ENCODE measurements at regions not wholly inside any gene's neighbourhood (a gene's known extent, or its start where the extent isn't known, plus 50 kb on each side); places are given as distances from the start of the nearest gene placed in this dataset.

DNA sequence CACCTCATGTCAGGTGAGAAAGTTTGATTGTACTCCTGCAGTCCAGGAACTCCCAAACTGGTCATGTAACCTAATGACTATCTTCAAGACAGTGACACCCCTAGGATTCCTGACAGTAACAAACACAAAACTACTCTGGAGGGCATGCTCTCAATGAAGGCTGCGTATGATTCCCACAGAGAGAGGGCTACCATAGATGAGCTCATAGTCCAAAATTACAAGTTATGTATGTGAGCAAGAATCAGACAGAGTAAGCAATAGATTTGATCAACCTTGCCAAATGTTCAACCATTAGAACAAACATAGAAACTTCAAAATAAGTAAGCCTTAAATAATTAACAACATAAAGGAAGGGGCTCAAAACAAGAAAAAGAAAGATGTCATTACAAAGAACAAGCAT, 158.1 kb downstream of the COPRS start:
- H3K9me3 Mint-ChIP-seq (ENCODE audit: low read depth), result no peaks in the 10 kb centered on the region
- H3K27me3 Mint-ChIP-seq, result peaks cover 12% of the 10 kb centered on the region
- POLR2A ChIA-PET, result no interaction called here
- no peak overlapping the region for H3K27ac Mint-ChIP-seq
- no peak overlapping the region for H3K4me3 Mint-ChIP-seq
- intact Hi-C loops (cut with DNase I, micrococcal nuclease), result no loop called here
- no peak for DNase-seq
- CTCF ChIA-PET, result interaction anchor here (0.7 kb wide), 1 partner anchor 27 kb away, joined by 4 read pairs; no protein-coding TSS in a partner anchor
- no peaks in the 10 kb centered on the region for H3K4me1 Mint-ChIP-seq
- no peak for ATAC-seq
- no peaks in the 10 kb centered on the region for H3K36me3 Mint-ChIP-seq (ENCODE audit: low read depth)

- Mint-ChIP-seq H3K4me3 (no peak overlapping the region), H3K4me1 (no peaks in the 10 kb centered on the region), H3K27ac (no peak overlapping the region), H3K27me3 (peaks cover 12% of the 10 kb centered on the region), H3K9me3 (ENCODE audit: low read depth) (no peaks in the 10 kb centered on the region), H3K36me3 (ENCODE audit: low read depth) (no peaks in the 10 kb centered on the region)
- ATAC-seq (no peak), DNase-seq (no peak)
- ChIA-PET CTCF (no interaction called here), POLR2A (interaction anchor here (0.6 kb wide), 1 partner anchor 1262 kb away, joined by 3 read pairs; no protein-coding TSS in a partner anchor)
- intact Hi-C loops (cut with DNase I, micrococcal nuclease), result loop anchor here in 1 of 2 experiments (10.0 kb wide), 1 partner anchor 55 kb away; no protein-coding TSS in a partner anchor
Measured at GRCh38 chr17:31699886-31700285, 159.2 kb downstream of the COPRS start.

- CTCF ChIA-PET, result interaction anchor here (0.6 kb wide), 2 partner anchors 11 to 88 kb away, joined by 3 to 4 read pairs; no protein-coding TSS in a partner anchor
- POLR2A ChIA-PET, result no interaction called here
- peaks cover 12% of the 10 kb centered on the region for H3K27me3 Mint-ChIP-seq
- no peak overlapping the region for H3K4me3 Mint-ChIP-seq
- intact Hi-C loops (cut with DNase I, micrococcal nuclease), result loop anchor here in 1 of 2 experiments (10.0 kb wide), 1 partner anchor 56 kb away; no protein-coding TSS in a partner anchor
- DNase-seq (no peak), ATAC-seq (no peak)
- H3K9me3 Mint-ChIP-seq (ENCODE audit: low read depth), result no peaks in the 10 kb centered on the region
- no peaks in the 10 kb centered on the region for H3K4me1 Mint-ChIP-seq
- no peak overlapping the region for H3K27ac Mint-ChIP-seq
- H3K36me3 Mint-ChIP-seq (ENCODE audit: low read depth), result no peaks in the 10 kb centered on the region
Measured at GRCh38 chr17:31699281-31699680, 159.8 kb downstream of the COPRS start.

- no peak for ATAC-seq
- intact Hi-C loops (cut with DNase I, micrococcal nuclease), result loop anchor here in 1 of 2 experiments (10.0 kb wide), 1 partner anchor 56 kb away; no protein-coding TSS in a partner anchor
- DNase-seq, result no peak
- H3K27me3 Mint-ChIP-seq, result peaks cover 12% of the 10 kb centered on the region
- ChIA-PET CTCF (interaction anchor here (0.6 kb wide), 2 partner anchors 10 to 89 kb away, joined by 3 to 4 read pairs; no protein-coding TSS in a partner anchor), POLR2A (no interaction called here)
- H3K4me1 Mint-ChIP-seq, result no peaks in the 10 kb centered on the region
- no peak overlapping the region for H3K27ac Mint-ChIP-seq
- H3K36me3 Mint-ChIP-seq (ENCODE audit: low read depth), result no peaks in the 10 kb centered on the region
- H3K4me3 Mint-ChIP-seq, result no peak overlapping the region
- no peaks in the 10 kb centered on the region for H3K9me3 Mint-ChIP-seq (ENCODE audit: low read depth)
Measured at GRCh38 chr17:31698751-31699150, 160.3 kb downstream of the COPRS start.

DNA sequence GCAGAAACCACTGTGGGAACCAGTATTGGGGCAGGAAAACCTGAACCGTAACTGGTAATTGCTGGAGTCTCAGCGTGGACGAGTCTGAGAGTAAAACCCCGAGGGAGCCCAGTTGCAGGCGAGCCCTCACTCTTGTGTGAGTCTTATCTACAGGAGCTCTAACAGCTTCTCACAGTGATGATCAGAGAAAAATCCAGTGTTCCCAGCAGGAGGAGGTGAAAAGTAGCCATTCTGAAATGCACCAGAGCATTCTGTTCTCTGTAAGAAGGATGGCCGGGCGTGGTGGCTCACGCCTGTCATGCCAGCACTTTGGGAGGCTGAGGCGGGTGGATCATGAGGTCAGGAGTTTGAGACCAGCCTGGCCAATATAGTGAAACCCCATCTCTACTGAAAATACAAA, 161.2 kb downstream of the COPRS start:
- Mint-ChIP-seq H3K27me3 (peaks cover 6% of the 10 kb centered on the region), H3K36me3 (ENCODE audit: low read depth) (no peaks in the 10 kb centered on the region), H3K4me1 (no peaks in the 10 kb centered on the region), H3K4me3 (no peak overlapping the region), H3K27ac (no peak overlapping the region), H3K9me3 (ENCODE audit: low read depth) (no peaks in the 10 kb centered on the region)
- intact Hi-C loops (cut with DNase I, micrococcal nuclease), result loop anchor here in 1 of 2 experiments (10.0 kb wide), 1 partner anchor 57 kb away; no protein-coding TSS in a partner anchor
- POLR2A ChIA-PET, result no interaction called here
- ATAC-seq, result no peak
- DNase-seq, result no peak
- CTCF ChIA-PET, result no interaction called here

DNA sequence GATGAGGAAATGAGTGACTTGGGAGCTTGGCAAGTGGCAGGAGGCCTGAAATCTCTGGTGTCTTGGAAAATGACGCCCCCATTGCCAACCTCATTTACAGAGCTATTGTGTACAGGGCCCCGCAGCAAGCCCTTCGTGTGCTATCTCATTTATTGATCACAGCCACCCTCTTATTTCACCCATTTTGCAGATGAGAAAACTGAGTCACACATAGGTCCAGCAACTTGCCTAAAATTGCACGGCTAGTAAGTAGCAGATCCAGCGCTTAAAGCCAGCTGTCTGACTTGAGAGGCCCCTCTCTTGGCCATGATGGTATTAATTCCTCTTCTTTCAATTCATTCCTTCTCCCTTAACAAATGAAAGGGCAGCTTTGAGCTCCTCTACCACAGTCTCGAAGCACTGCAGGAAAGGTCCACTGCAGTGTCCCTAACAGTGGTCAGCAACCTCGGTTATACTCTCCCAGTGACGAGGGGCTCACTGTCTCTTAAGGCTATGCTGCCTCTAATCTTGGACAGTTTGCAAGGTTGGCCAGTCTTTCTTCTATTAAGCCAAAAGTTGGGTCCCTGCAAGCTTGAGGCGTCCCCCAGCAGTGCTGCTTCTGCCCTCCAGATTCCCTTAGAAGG, 162.2 kb downstream of the COPRS start:
- POLR2A ChIA-PET, result no interaction called here
- Mint-ChIP-seq H3K36me3 (ENCODE audit: low read depth) (no peaks in the 10 kb centered on the region), H3K27me3 (peaks cover 3% of the 10 kb centered on the region), H3K9me3 (ENCODE audit: low read depth) (no peaks in the 10 kb centered on the region), H3K4me1 (no peaks in the 10 kb centered on the region), H3K27ac (no peak overlapping the region), H3K4me3 (no peak overlapping the region)
- ATAC-seq, result no peak
- intact Hi-C loops (cut with DNase I, micrococcal nuclease), result loop anchor here in 1 of 2 experiments (10.0 kb wide), 1 partner anchor 58 kb away; no protein-coding TSS in a partner anchor
- DNase-seq, result no peak
- CTCF ChIA-PET, result interaction anchor here (0.6 kb wide), 1 partner anchor 824 kb away, joined by 3 read pairs; no protein-coding TSS in a partner anchor

- no peaks in the 10 kb centered on the region for H3K4me1 Mint-ChIP-seq
- no peak overlapping the region for H3K4me3 Mint-ChIP-seq
Measured at GRCh38 chr17:31696184-31696602, 162.9 kb downstream of the COPRS start.

DNA sequence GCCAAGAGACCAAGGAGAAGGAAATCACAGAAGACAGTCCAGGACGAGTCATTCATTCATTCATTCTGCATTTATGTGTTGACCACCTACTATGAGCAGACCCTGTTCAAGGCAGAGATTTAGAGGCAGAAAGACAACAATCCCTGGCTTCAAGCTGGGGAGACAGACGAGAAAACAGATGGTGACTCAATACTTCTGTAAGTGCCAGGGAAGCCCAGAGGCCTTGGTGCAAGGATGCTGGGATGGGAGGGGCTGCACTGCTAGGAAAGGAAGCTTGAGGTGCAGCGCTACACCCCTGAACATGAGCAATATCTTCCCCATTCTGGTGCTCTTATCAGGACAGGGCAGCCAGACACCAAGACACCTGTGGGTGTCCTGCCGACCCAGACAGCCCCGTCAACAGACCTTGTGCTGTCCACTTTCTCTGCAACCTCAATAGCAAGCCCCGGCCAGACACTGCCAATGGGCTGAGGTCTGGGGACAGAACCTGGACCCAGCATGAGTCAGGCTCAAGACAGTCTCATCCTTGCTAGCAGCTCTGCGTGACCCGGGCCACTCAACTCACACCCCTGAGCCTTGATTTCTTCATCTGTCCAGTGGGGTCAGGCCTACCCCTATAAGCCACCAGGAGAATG, 163.5 kb downstream of the COPRS start:
- no peak overlapping the region for H3K4me3 Mint-ChIP-seq
- CTCF ChIA-PET, result no interaction called here
- DNase-seq (no peak), ATAC-seq (no peak)
- intact Hi-C loops (cut with DNase I, micrococcal nuclease), result loop anchor here in 1 of 2 experiments (10.0 kb wide), 1 partner anchor 59 kb away; no protein-coding TSS in a partner anchor
- peaks cover 2% of the 10 kb centered on the region for H3K27me3 Mint-ChIP-seq
- H3K4me1 Mint-ChIP-seq, result no peaks in the 10 kb centered on the region
- H3K36me3 Mint-ChIP-seq (ENCODE audit: low read depth), result no peaks in the 10 kb centered on the region
- no peak overlapping the region for H3K27ac Mint-ChIP-seq
- H3K9me3 Mint-ChIP-seq (ENCODE audit: low read depth), result no peaks in the 10 kb centered on the region
- POLR2A ChIA-PET, result no interaction called here

More at GRCh38 chr17:31696184-31696602, 162.9 kb downstream of the COPRS start:
- ChIA-PET POLR2A (no interaction called here), CTCF (no interaction called here)
- intact Hi-C loops (cut with DNase I, micrococcal nuclease), result loop anchor here in 1 of 2 experiments (10.0 kb wide), 1 partner anchor 59 kb away; no protein-coding TSS in a partner anchor
- H3K27ac Mint-ChIP-seq, result no peak overlapping the region
- ATAC-seq (no peak), DNase-seq (no peak)
- peaks cover 2% of the 10 kb centered on the region for H3K27me3 Mint-ChIP-seq
- H3K9me3 Mint-ChIP-seq (ENCODE audit: low read depth), result no peaks in the 10 kb centered on the region
- no peaks in the 10 kb centered on the region for H3K36me3 Mint-ChIP-seq (ENCODE audit: low read depth)

DNA sequence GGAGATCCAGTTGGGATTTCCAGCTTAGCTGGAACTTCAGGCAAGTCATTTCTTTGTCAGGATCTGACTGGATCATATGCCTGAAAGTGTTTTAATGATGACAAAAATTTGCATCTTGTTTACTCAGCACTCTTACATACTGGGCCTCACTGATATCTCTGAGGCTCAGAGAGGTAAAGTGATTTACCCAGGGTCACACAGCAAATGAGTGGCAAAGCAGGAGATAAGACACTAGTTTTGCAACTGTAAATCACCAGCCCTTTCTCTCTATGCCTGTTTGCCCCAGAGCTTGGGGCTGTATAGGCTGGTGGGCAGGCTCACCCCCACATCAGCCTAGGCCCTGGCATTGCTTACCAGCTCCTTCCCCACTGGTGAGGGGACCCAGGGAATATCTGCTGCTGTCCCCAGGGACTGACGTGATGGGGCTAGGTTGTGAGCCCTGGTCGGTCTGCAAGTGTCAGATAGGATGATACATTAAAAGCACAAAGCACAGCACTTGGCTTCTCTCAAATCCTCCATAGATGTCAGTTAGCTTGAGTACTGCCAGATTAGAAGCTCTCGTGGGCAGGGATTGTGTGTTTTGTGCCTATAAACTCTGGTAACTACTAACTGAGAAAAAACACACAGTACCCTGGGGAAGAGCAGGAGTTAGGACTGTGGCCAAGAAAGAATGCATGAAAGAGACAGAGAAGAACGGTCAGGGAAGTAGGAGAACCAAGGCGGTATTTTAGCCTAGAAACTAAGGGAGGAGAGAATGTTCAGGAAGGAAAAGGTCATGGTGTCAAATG, 165.4 kb downstream of the COPRS start:
- ChIA-PET CTCF (interaction anchor here (1.0 to 1.3 kb wide), 2 partner anchors 20 to 128 kb away, joined by 3 to 4 read pairs; no protein-coding TSS in a partner anchor), POLR2A (no interaction called here)
- Mint-ChIP-seq H3K4me3 (no peak overlapping the region), H3K27ac (no peak overlapping the region), H3K27me3 (peaks cover 2% of the 10 kb centered on the region), H3K36me3 (ENCODE audit: low read depth) (no peaks in the 10 kb centered on the region), H3K9me3 (ENCODE audit: low read depth) (no peaks in the 10 kb centered on the region), H3K4me1 (no peaks in the 10 kb centered on the region)
- ATAC-seq (no peak), DNase-seq (no peak)
- intact Hi-C loops (cut with DNase I, micrococcal nuclease), result loop anchor here in 1 of 2 experiments (10.0 kb wide), 1 partner anchor 61 kb away; no protein-coding TSS in a partner anchor

- H3K27ac Mint-ChIP-seq, result no peak overlapping the region
- no peak for ATAC-seq
- no peak for DNase-seq
- no peaks in the 10 kb centered on the region for H3K4me1 Mint-ChIP-seq
- H3K9me3 Mint-ChIP-seq (ENCODE audit: low read depth), result no peaks in the 10 kb centered on the region
- no peaks in the 10 kb centered on the region for H3K36me3 Mint-ChIP-seq (ENCODE audit: low read depth)
- H3K4me3 Mint-ChIP-seq, result no peak overlapping the region
- H3K27me3 Mint-ChIP-seq, result no peaks in the 10 kb centered on the region
- ChIA-PET POLR2A (no interaction called here), CTCF (interaction anchor here (1.0 kb wide), 1 partner anchor 127 kb away, joined by 3 read pairs; no protein-coding TSS in a partner anchor)
- intact Hi-C loops (cut with DNase I, micrococcal nuclease), result loop anchor here in 1 of 2 experiments (10.0 kb wide), 1 partner anchor 62 kb away; no protein-coding TSS in a partner anchor
Measured at GRCh38 chr17:31692632-31693031, 166.4 kb downstream of the COPRS start.

- no peaks in the 10 kb centered on the region for H3K9me3 Mint-ChIP-seq (ENCODE audit: low read depth)
Measured at GRCh38 chr17:31692027-31692426, 167.0 kb downstream of the COPRS start.

More at GRCh38 chr17:31692027-31692426, 167.0 kb downstream of the COPRS start:
- ATAC-seq, result no peak
- ChIA-PET CTCF (no interaction called here), POLR2A (interaction anchor here (0.6 kb wide), 1 partner anchor 1468 kb away, joined by 6 read pairs; no protein-coding TSS in a partner anchor)
- Mint-ChIP-seq H3K27me3 (no peaks in the 10 kb centered on the region), H3K4me1 (no peaks in the 10 kb centered on the region), H3K36me3 (ENCODE audit: low read depth) (no peaks in the 10 kb centered on the region), H3K4me3 (no peak overlapping the region), H3K27ac (no peak overlapping the region)
- DNase-seq, result no peak
- intact Hi-C loops (cut with DNase I, micrococcal nuclease), result loop anchor here in 1 of 2 experiments (10.0 kb wide), 1 partner anchor 63 kb away; no protein-coding TSS in a partner anchor

All from activated CD4-positive, alpha-beta T cell treated with anti-CD3 and anti-CD28 coated beads for 36 hours (primary cell).